ENCODE measurements at regions not wholly inside any gene's neighbourhood (a gene's known extent, or its start where the extent isn't known, plus 50 kb on each side); places are given as distances from the start of the nearest gene placed in this dataset.
"Not testable (repeated sequence)": the region's sequence is repeated elsewhere in the genome, so short reads cannot be mapped to it uniquely, and the experiment has no call there.

- DNase-seq (ENCODE audit: low spot score), result no peak
Observed at GRCh38 chr5:84790406-84790805, 405.7 kb upstream of the EDIL3 start.

- DNase-seq (ENCODE audit: low spot score), result no peak
Observed at GRCh38 chr5:84783003-84783402, 398.3 kb upstream of the EDIL3 start.

DNA sequence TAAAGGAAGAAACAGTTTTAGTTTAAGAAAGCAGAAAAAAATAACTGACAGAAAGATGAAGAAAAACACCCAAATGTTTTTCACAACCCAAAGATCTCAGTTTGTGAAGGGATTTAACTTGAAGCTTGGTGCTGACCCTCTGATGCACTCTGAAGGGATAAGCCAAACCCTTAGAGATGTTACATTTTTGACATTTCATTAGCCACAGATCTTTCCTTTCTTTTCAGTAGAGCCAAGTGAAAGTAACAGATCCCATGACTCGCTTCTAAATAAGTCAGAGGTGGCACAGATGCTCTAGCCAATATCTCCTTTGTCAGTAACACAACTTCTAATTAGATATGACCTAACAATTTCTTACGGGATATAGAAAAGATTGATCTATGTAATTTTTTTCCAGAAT is 394.5 kb upstream of the EDIL3 start:
- DNase-seq (ENCODE audit: low spot score), result peak; percentile 8

GRCh38 chr5:84764227-84764626 is 379.5 kb upstream of the EDIL3 start:
- DNase-seq (ENCODE audit: low spot score), result no peak

DNA sequence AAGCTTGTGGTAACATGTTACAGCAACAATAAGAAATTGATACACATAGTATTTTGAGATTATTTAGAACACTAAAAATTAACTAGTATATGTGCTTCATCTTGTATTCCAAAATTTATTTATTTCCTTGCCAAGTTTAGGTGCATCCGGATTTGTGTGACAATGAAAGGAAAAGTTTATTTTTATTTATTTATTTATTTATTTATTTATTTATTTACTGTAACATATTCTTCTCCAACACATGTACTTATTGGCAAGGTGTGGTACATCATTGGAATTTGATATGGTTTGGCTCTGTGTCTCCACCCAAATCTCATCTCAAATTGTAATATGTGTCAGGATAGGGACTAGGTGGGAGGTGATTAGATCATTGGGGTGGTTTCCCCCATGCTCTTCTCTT is 373.3 kb upstream of the EDIL3 start:
- DNase-seq (ENCODE audit: low spot score), result no peak

DNA sequence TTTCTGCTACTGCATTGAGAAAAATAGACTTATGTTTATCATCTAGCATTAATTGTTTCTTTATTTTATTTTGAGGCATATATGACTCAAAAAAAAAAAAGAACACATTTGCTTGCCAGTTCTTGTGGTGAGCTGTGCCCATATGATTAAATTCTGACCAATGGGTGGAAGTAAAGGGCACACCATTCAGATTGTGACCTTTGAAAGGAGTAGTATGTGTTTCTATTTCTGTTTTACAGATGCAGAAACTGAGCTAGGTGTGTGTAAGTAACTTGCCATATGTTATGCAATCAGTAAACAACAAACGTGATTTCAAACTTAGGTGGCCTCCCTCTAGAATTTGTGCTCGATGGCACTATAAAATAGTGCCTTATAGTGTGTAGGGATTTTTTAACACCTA is 368.1 kb upstream of the EDIL3 start:
- DNase-seq (ENCODE audit: low spot score), result no peak

- no peak for DNase-seq (ENCODE audit: low spot score)
Observed at GRCh38 chr5:84748313-84748712, 363.6 kb upstream of the EDIL3 start.

DNA sequence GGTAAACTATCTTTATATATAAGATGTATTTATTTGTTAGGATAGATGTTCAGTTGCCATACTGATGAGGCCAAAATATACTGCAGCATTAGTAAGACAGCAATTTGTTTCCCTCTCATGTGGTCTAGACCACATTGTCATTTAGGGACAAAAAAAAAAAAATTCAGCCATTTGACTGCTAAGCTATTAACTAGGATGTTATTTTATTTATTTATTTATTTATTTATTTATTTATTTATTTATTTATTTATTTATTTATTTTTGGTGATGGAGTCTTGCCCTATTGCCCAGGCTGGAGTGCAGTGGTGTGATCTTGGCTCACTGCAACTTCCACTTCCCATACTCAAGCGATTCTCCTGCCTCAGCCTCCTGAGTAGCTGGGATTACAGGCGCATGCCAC is 361.6 kb upstream of the EDIL3 start:
- not testable (repeated sequence) for DNase-seq (ENCODE audit: low spot score)

DNA sequence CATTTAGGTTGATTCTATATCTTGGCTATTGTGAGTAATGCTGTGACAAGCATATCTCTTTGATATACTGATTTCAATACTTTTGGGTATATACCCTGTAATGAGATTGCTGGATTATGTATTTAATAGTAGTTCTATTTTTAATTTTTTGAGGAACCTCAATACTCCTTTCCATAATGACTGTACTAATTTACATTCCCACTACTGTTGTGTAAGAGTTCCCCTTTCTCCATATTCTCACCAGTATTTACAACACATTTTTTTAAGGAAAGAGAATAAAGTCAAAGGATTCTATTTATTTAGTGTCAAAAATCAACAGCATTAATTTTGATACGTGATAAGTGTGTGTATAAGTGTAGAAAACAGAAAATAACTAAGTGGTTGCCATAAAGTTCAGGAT is 356.4 kb upstream of the EDIL3 start:
- DNase-seq (ENCODE audit: low spot score), result no peak

GRCh38 chr5:84729326-84729725 is 344.6 kb upstream of the EDIL3 start:
- DNase-seq (ENCODE audit: low spot score), result peak; percentile 82

DNA sequence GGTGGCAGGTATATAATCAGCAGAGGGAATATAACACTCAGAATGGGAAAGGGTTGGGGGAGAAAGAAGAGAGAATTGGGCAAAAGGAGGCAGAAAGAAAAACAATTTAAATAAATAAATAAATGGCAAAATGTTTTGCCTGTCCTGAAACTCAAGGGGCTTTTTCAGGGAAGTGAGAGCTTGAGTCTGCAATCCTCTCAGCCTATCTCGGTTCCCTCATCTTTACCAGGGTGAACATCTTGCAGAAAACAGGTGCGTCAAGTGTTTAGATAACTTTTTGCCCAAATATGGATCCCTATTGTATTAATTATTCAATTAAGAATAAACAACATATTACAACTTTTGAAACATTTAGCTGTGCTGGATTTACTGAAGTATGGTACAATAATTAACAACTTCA is 343.0 kb upstream of the EDIL3 start:
- DNase-seq (ENCODE audit: low spot score), result no peak

DNA sequence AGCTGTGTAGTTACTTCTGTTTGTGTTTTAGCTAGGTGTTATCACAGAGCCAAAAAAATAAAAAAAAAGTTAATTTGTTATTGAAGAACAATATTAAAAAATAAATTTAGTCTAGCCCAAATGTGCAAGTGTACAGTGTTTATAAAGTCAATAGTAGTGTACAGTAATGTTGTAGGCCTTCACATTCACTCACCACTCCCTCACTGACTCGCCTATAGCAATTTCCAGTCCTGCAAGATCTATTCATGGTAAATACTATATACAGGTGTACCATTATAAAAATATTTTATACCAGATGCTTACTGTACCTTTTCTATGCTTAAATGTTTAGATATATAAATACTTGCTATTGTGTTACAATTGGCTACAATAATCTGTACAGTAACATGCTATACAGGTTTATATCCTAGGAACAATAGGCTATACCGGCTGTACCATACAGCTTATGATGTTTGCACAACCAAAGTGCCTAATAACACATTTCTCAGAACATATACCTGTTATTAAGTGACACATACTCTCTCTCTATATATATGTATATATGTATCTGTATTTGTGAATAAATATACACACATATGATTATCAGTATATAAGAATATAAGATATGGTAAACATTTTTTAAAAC is 341.4 kb upstream of the EDIL3 start:
- no peak for DNase-seq (ENCODE audit: low spot score)

GRCh38 chr5:84724683-84725082 is 340.0 kb upstream of the EDIL3 start:
- no peak for DNase-seq (ENCODE audit: low spot score)

DNA sequence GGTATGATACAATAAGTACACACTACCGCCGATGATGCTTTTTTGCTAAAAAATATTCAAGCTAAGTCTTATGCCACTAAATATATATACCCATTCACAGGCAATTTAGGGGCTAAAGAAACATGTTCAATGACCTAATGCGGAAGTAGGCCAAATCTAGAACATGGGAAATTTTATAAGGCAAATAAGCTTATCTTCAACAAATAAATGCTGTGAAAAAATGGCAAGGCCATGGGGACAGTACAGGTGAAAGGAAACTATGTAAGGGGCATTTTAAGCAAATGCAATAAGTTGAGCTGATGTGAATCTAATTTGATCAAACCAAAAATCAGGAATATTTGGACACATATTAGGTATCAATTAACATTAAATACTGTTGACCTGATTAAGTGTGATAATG is 339.5 kb upstream of the EDIL3 start:
- no peak for DNase-seq (ENCODE audit: low spot score)

DNA sequence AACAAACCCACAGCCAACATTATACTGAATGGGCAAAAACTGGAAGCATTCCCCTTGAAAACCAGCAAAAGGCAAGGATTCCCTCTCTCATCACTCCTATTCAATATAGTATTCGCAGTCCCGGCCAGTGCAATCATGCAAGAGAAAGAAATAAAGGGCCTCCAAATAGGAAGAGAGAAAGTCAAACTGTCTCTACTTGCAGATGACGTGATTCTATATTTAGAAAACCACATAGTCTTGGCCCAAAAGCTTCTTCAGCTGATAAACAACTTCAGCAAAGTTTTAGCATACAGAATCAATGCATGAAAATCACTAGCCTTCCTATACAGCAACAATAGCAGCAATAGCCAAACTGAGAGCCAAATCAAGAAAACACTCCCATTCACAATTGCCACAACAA is 333.7 kb upstream of the EDIL3 start:
- DNase-seq (ENCODE audit: low spot score), result no peak

GRCh38 chr5:84715686-84716085 is 331.0 kb upstream of the EDIL3 start:
- DNase-seq (ENCODE audit: low spot score), result no peak

DNA sequence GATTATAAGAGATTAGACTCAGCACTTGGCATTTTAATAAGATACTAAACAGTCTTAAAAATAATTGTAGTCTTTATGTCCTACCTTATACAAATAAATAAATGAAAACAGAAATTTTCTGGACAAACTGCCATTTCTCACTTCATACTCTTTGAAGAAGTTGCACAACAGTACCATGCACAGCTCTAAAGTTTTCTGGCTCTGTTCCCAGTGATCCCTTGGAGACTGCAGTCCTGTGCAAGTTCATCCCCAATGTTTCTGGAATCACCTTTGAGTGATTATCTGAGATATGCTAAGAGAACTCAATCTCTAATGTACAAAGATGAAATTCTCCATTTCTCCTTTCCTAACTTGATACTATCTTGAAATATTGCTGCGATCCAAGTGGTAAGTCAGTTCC is 330.4 kb upstream of the EDIL3 start:
- no peak for DNase-seq (ENCODE audit: low spot score)

DNA sequence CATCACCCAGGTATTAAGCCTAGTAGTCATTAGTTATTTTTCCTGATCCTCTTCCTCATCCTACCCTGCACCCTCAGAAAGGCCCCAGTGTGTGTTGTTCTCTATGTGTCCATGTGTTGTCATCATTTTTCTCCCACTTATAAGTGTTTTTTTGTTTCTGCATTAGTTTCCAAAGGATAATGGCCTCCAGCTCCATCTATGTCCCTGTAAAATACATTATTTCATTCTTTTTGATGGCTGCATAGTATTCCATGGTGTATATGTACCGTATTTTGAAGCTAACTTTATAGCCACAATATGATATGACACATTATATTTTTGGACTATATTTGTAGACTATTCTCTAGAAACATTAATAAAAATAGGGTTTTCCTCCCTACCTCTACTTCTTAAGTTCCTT is 324.4 kb upstream of the EDIL3 start:
- DNase-seq (ENCODE audit: low spot score), result no peak

DNA sequence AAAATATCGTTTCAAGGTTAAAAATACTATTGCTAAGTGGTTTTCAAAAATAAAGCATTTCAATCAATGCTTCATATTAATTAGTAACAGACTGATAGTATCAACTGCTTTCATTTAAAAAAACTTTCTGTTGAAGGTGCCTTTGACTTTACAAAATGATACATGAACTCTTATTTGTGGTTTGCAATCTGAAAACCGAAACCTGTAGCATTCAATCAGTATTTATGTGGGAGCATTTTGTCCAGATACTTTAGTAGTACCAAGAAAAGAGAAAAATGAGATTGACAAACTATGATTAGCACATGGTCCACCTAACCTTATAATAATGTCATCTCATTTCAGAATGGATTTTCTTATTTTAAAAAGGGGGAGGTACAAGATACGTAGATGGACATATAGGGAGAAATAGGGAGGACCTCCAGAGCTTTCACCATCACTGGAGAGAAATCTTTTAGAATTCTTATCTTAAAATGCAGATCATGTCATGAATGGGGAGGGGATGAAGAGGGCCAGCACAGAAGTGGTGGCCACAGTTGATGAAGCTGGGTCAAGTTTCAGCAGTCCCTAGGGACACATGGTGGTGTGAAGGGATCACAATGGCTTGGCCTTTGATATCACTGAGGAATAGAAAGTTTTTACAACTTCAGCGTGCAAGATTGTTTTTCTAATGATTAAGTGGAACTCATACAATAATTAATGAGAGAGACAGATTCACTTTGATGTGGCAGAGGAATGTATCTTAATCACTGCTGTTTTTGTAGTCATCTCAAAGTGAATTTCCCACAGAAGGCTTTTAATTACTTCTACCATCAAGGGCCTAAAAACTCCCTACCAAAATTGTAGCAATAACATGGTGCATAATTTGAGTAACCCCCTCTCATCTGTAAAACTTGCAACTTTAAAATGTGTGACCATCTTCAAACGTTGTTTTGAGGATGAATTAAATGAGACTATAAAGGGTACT is 322.3 kb upstream of the EDIL3 start:
- no peak for DNase-seq (ENCODE audit: low spot score)

DNA sequence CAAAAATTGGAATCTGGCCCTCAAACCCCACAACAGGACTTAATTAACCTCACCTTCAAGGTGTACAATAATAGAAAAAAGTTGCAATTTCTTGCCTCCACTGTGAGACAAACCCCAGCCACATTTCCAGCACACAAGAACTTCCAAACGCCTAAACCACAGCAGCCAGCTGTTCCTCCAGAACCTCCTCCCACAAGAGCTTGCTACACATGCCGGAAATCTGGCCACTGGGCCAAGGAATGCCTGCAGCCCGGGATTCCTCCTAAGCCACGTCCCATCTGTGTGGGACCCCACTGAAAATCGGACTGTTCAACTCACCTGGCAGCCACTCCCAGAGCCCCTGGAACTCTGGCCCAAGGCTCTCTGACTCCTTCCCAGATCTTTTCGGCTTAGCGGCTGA is 315.9 kb upstream of the EDIL3 start:
- DNase-seq (ENCODE audit: low spot score), result not testable (repeated sequence)

- DNase-seq (ENCODE audit: low spot score), result no peak
Observed at GRCh38 chr5:84696651-84697050, 312.0 kb upstream of the EDIL3 start.

DNA sequence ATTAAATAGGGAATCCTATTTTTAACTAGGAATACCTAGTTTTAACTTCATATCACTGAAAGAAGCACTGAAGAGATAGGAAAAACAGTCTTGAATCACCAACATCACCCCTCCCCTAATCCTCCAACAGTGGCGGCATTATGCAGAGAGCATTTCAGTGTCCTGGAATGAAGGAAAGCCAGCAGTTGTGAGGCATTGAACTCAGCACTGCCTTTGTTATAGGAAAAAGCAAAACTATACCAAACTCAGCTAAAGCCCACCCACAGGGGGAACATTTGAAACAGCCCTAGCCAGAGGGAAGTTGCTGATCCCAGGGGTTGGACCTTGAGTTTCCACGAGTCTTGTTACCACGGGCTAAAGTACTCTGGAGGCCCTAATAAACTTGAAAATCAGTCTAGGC is 310.6 kb upstream of the EDIL3 start:
- no peak for DNase-seq (ENCODE audit: low spot score)

DNA sequence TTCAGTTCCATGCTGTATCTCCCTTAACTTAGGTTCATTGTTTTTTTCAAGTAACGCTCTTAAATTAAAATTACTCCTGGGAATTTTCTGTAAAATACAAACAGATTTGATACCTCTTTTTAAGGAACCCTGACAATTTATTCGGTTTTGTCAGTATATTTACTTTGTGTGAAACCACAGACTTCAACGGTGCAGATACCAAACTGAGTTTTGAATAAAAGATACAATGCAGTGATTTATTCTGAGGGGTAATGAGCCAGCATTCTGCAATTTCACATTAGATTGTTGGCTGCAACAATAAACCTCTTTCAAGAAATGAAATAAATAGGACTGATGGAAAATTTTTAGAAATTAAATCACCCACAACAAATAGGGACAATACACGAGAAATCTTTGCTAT is 308.6 kb upstream of the EDIL3 start:
- DNase-seq (ENCODE audit: low spot score), result peak; percentile 69

- DNase-seq (ENCODE audit: low spot score), result no peak
Observed at GRCh38 chr5:84688566-84688965, 303.9 kb upstream of the EDIL3 start.

Measured in globus pallidus (tissue), 1 donor.